Fibroblast of lung (primary cell): ENCODE measurements at regions not wholly inside any gene's neighbourhood (a gene's known extent, or its start where the extent isn't known, plus 50 kb on each side); places are given as distances from the start of the nearest gene placed in this dataset.

Experiments used
- DNase-seq, 2 donors: peaks; one replicate each; pipeline versions ENCODE4 v3.0.0 to v3.0.0-alpha.2; 2010; ENCODE audit warnings: low read depth in 2 of 2
- H2AFZ ChIP-seq: 2 replicates; pipeline ENCODE4 v1.5.1; 2012; ENCODE audit warnings: low read length, control low read depth, inconsistent platforms
- H3K27ac ChIP-seq: 2 replicates; pipeline ENCODE4 v1.5.1; 2011; ENCODE audit warnings: low read length, control low read depth; ENCODE audit not compliant: insufficient read depth
- H3K27me3 ChIP-seq: 2 replicates; pipeline ENCODE4 v1.5.1; 2011; ENCODE audit warnings: mild to moderate bottlenecking, low read length; ENCODE audit not compliant: control insufficient read depth, insufficient read depth
- H3K36me3 ChIP-seq: 2 replicates; pipeline ENCODE4 v1.5.1; 2011; ENCODE audit warnings: low read length; ENCODE audit not compliant: control insufficient read depth, insufficient read depth
- H3K4me1 ChIP-seq: 2 replicates; pipeline ENCODE4 v1.5.1; 2011; ENCODE audit warnings: low read length; ENCODE audit not compliant: control insufficient read depth, insufficient read depth; ENCODE audit errors: extremely low read depth
- H3K4me2 ChIP-seq: 2 replicates; pipeline ENCODE4 v1.5.1; 2011; ENCODE audit warnings: low read length, control low read depth; ENCODE audit not compliant: insufficient read depth; ENCODE audit errors: extremely low read depth
- H3K4me3 ChIP-seq, 4 experiments: fragments of 200-600 bp in 1 of 4; sonication (generic) in 1 of 4; replicated peaks in 1 of 4; 2 replicates each; pipeline ENCODE4 v1.5.1; 2011 to 2016; ENCODE audit warnings: low read length in 4 of 4, low read depth in 3 of 4, mild to moderate bottlenecking in 3 of 4, control low read depth in 2 of 4, inconsistent platforms in 1 of 4, mixed read lengths in 1 of 4; ENCODE audit not compliant: insufficient read depth in 1 of 4; ENCODE audit errors: control extremely low read depth in 1 of 4
- H3K79me2 ChIP-seq: 2 replicates; pipeline ENCODE4 v1.5.1; 2012; ENCODE audit warnings: mild to moderate bottlenecking, low read length, inconsistent platforms; ENCODE audit not compliant: control insufficient read depth, insufficient read depth
- H3K9ac ChIP-seq: 2 replicates; pipeline ENCODE4 v1.5.1; 2011; ENCODE audit warnings: mild to moderate bottlenecking, low read length, control low read depth; ENCODE audit not compliant: insufficient read depth
- H3K9me3 ChIP-seq: 2 replicates; pipeline ENCODE4 v1.5.1; 2012; ENCODE audit warnings: low read depth, low read length; ENCODE audit not compliant: control insufficient read depth, insufficient read depth
- H4K20me1 ChIP-seq: 2 replicates; pipeline ENCODE4 v1.5.1; 2011; ENCODE audit warnings: low read length; ENCODE audit not compliant: control insufficient read depth, insufficient read depth; ENCODE audit errors: extremely low read depth
- EZH2 ChIP-seq: IDR thresholded peaks from 2 replicates; pipeline ENCODE4 v1.5.1; 2012; ENCODE audit warnings: low read length, control low read depth, mild to moderate bottlenecking; ENCODE audit errors: missing control alignments
- TF ChIP-seq, protein P1 (sequence below), 2 donors: IDR thresholded peaks in 1 of 2; conservative IDR thresholded peaks in 1 of 2; 1 replicate in 1 of 2; 2 replicates in 1 of 2; pipeline ENCODE4 v1.5.1; 2011 to 2012; ENCODE audit warnings: low read length in 2 of 2, control low read depth in 1 of 2, inconsistent platforms in 1 of 2, low read depth in 1 of 2, mild to moderate bottlenecking in 1 of 2

DNA sequence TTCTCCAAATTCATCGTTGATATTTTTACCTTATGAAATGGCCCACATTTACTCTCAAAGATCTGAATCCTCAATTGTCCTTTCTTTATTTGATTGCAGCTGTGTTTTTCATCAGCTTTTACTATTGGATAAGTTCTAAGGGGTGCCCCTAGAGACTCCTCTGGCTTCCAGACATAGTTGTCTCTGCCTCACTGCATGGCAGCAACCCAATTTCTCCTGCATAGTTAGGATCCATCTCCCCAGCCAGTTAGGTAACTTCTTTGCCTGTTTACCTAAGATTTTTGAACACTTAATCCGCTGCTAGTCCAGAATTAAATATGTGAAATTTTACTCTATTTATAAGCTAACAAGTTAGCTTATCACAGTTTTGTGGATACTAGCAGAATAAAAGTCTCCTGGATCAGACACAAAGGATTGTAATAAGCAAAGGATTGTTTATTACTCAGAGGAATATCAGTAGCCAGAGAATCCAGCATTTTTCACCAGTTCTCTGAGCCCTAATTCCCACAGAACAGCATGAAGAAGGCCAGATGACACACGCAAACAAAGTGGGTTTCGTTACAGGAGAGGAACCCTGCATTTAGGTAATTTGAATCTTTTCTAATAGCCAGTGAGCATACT lies 101.1 kb downstream of the BBS10 start:
- DNase-seq, result peak in 1 of 2 donors; percentile 43
- H3K27ac ChIP-seq, result no peak overlapping the region
- H3K4me2 ChIP-seq, result no peak overlapping the region

DNA sequence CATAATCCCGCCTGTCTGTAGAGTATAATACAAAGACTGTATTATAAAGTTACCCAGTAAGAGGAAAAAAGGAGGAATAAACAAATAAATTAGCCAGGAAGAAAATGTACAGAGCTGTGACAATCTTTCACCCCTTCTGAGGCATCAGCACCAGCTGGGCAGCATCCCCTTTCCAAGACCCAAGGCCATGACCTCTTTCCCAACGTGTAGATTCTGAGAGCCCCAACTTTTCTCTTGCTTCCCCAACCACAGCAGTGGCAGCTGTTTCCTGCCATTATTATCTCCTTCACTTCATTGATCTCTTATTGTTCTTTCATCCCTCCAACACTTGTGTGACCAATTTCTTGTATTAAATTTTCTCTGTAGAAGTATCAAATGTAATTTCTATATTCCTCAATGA lies 101.6 kb downstream of the BBS10 start:
- Histone ChIP-seq H3K4me3 (no peak overlapping the region), H3K79me2 (no peaks in the 10 kb centered on the region), H3K27me3 (no peaks in the 10 kb centered on the region), H3K36me3 (no peaks in the 10 kb centered on the region), H3K9ac (no peak overlapping the region), H3K9me3 (no peaks in the 10 kb centered on the region), H4K20me1 (no peaks in the 10 kb centered on the region), H3K4me2 (no peak overlapping the region), H3K4me1 (peaks cover 3% of the 10 kb centered on the region), H3K27ac (no peak overlapping the region), H2AFZ (no peak overlapping the region)
- DNase-seq, result no peak
- TF ChIP-seq, protein P1, sequence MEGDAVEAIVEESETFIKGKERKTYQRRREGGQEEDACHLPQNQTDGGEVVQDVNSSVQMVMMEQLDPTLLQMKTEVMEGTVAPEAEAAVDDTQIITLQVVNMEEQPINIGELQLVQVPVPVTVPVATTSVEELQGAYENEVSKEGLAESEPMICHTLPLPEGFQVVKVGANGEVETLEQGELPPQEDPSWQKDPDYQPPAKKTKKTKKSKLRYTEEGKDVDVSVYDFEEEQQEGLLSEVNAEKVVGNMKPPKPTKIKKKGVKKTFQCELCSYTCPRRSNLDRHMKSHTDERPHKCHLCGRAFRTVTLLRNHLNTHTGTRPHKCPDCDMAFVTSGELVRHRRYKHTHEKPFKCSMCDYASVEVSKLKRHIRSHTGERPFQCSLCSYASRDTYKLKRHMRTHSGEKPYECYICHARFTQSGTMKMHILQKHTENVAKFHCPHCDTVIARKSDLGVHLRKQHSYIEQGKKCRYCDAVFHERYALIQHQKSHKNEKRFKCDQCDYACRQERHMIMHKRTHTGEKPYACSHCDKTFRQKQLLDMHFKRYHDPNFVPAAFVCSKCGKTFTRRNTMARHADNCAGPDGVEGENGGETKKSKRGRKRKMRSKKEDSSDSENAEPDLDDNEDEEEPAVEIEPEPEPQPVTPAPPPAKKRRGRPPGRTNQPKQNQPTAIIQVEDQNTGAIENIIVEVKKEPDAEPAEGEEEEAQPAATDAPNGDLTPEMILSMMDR (conservative IDR thresholded peaks at IDR 0.05 in 1 of 2, IDR thresholded peaks at IDR 0.05 in 1 of 2; ENCODE audit: low read depth in 1 of 2, low read length in 2 of 2), result no peak
- no peak for TF ChIP-seq EZH2

More for the DNA sequence above, 101.1 kb downstream of the BBS10 start:
- Histone ChIP-seq H3K4me1 (peaks cover 3% of the 10 kb centered on the region), H3K4me3 (no peak overlapping the region), H3K36me3 (no peaks in the 10 kb centered on the region), H3K9me3 (no peaks in the 10 kb centered on the region), H3K27me3 (no peaks in the 10 kb centered on the region), H3K79me2 (no peaks in the 10 kb centered on the region), H2AFZ (no peak overlapping the region), H3K9ac (no peak overlapping the region), H4K20me1 (no peaks in the 10 kb centered on the region)
- TF ChIP-seq, protein P1 (conservative IDR thresholded peaks at IDR 0.05 in 1 of 2, IDR thresholded peaks at IDR 0.05 in 1 of 2; ENCODE audit: low read depth in 1 of 2, low read length in 2 of 2), result no peak
- TF ChIP-seq EZH2, result no peak

DNA sequence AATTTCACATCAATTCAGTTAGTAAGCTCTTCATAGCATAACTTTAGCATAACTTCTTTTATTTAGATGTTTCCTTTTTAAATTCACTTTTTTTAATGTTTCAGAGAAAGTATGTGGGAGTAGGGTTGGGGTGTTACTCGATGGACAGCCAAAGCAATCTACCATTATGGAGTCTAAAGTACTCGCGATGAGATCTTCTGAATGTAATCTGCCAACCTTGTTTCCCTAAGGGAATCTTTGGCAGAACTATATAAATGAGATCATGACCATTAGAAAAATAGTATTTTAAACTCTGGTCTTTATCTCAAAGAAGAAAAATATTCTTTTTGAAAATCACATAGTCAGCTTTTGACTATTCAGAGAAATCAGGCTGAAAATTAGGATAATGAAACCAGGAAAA lies 103.9 kb downstream of the BBS10 start:
- Histone ChIP-seq H3K9ac (no peak overlapping the region), H4K20me1 (no peaks in the 10 kb centered on the region), H2AFZ (no peak overlapping the region), H3K4me2 (no peak overlapping the region), H3K79me2 (no peaks in the 10 kb centered on the region), H3K4me3 (no peak overlapping the region), H3K27me3 (no peaks in the 10 kb centered on the region), H3K4me1 (peaks cover 3% of the 10 kb centered on the region), H3K27ac (no peak overlapping the region), H3K36me3 (no peaks in the 10 kb centered on the region), H3K9me3 (no peaks in the 10 kb centered on the region)
- no peak for DNase-seq
- no peak for TF ChIP-seq EZH2
- TF ChIP-seq, protein P1 (conservative IDR thresholded peaks at IDR 0.05 in 1 of 2, IDR thresholded peaks at IDR 0.05 in 1 of 2; ENCODE audit: low read depth in 1 of 2, low read length in 2 of 2), result no peak
